Testis (tissue), 2 donors: ENCODE measurements at regions not wholly inside any gene's neighbourhood (a gene's known extent, or its start where the extent isn't known, plus 50 kb on each side); places are given as distances from the start of the nearest gene placed in this dataset.

Source experiments
- POLR2A ChIP-seq: fragments of 450-650 bp; IDR thresholded peaks from one replicate; pipeline ENCODE4 v1.6.1; 2017; ENCODE audit warnings: antibody characterized with exemption, mild to moderate bottlenecking, moderate library complexity
- TF ChIP-seq, protein P1 (sequence below), 3 experiments: fragments of 450-650 bp in 2 of 3; fragments of 200-600 bp in 1 of 3; sonication (generic) in 1 of 3; IDR thresholded peaks; one replicate each; pipeline ENCODE4 v1.5.1; 2016 to 2019; ENCODE audit warnings: antibody characterized with exemption in 3 of 3, mild to moderate bottlenecking in 2 of 3, moderate library complexity in 1 of 3

DNA sequence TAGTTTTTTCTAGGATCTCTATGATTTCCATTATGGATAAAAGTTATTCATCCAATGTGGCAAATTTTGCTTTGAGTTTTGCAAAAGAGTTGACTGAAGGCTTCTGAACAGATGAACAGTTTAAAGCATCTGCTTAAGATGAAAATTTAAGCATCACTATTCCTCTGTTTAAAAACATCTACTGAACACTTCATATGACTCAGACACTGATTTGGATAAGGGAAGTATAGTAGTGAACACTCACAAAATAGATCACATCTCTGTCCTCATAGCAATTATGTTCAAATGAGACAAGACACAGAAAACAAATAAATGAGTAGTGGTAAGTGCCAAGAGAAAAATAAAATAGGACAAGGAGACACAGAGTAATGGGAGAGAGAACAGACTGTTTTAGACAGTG is 157.3 kb downstream of the MBL2 start:
- no peak for TF ChIP-seq POLR2A
- TF ChIP-seq, protein P1, sequence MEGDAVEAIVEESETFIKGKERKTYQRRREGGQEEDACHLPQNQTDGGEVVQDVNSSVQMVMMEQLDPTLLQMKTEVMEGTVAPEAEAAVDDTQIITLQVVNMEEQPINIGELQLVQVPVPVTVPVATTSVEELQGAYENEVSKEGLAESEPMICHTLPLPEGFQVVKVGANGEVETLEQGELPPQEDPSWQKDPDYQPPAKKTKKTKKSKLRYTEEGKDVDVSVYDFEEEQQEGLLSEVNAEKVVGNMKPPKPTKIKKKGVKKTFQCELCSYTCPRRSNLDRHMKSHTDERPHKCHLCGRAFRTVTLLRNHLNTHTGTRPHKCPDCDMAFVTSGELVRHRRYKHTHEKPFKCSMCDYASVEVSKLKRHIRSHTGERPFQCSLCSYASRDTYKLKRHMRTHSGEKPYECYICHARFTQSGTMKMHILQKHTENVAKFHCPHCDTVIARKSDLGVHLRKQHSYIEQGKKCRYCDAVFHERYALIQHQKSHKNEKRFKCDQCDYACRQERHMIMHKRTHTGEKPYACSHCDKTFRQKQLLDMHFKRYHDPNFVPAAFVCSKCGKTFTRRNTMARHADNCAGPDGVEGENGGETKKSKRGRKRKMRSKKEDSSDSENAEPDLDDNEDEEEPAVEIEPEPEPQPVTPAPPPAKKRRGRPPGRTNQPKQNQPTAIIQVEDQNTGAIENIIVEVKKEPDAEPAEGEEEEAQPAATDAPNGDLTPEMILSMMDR (IDR thresholded peaks at IDR 0.05) = no peak
